ENCODE measurements at regions not wholly inside any gene's neighbourhood (a gene's known extent, or its start where the extent isn't known, plus 50 kb on each side); places are given as distances from the start of the nearest gene placed in this dataset.
"Not testable (repeated sequence)": the region's sequence is repeated elsewhere in the genome, so short reads cannot be mapped to it uniquely, and the experiment has no call there.

- H3K9ac ChIP-seq (ENCODE audit: low read depth, low read length); H3K36me3 ChIP-seq (ENCODE audit: insufficient read depth, low read length); H3K4me1 ChIP-seq (ENCODE audit: insufficient read depth, low read length); H3K9me3 ChIP-seq (ENCODE audit: insufficient read depth, low read depth, low read length); H3K27me3 ChIP-seq (ENCODE audit: insufficient read depth, low read length); H3K27ac ChIP-seq (ENCODE audit: low read depth, low read length); H3K4me3 ChIP-seq (ENCODE audit: low read length): not testable (repeated sequence)
- WGBS = 96% methylated on average over 4 of the region's 5 CpGs
Measured at GRCh38 chr3:176015228-176015627, 1156.1 kb downstream of the NAALADL2 start.

- Histone ChIP-seq H3K9ac (ENCODE audit: low read depth, low read length) (no peak overlapping the region), H3K9me3 (ENCODE audit: insufficient read depth, low read depth, low read length) (no peaks in the 10 kb centered on the region), H3K4me1 (ENCODE audit: insufficient read depth, low read length) (peaks cover 18% of the 10 kb centered on the region), H3K27ac (ENCODE audit: low read depth, low read length) (no peak overlapping the region), H3K4me3 (ENCODE audit: low read length) (no peak overlapping the region), H3K27me3 (ENCODE audit: insufficient read depth, low read length) (no peaks in the 10 kb centered on the region), H3K36me3 (ENCODE audit: insufficient read depth, low read length) (no peaks in the 10 kb centered on the region)
- WGBS = no CpG with 5 or more reads among the region's 1 CpG
Measured at GRCh38 chr3:176009256-176009655, 1150.1 kb downstream of the NAALADL2 start.

GRCh38 chr3:176005564-176005963, 1146.4 kb downstream of the NAALADL2 start:
- Histone ChIP-seq H3K9me3 (ENCODE audit: insufficient read depth, low read depth, low read length) (no peaks in the 10 kb centered on the region), H3K4me3 (ENCODE audit: low read length) (no peak overlapping the region), H3K4me1 (ENCODE audit: insufficient read depth, low read length) (peaks cover 18% of the 10 kb centered on the region), H3K9ac (ENCODE audit: low read depth, low read length) (no peak overlapping the region), H3K27me3 (ENCODE audit: insufficient read depth, low read length) (no peaks in the 10 kb centered on the region), H3K27ac (ENCODE audit: low read depth, low read length) (no peak overlapping the region), H3K36me3 (ENCODE audit: insufficient read depth, low read length) (no peaks in the 10 kb centered on the region)
- whole genome bisulfite sequencing = 92% methylated on average over 1 of the region's 1 CpG

- H3K36me3 ChIP-seq (ENCODE audit: insufficient read depth, low read length) = no peaks in the 10 kb centered on the region
- no peak overlapping the region for H3K27ac ChIP-seq (ENCODE audit: low read depth, low read length)
- 89% methylated on average over 2 of the region's 2 CpGs for WGBS
- H3K9ac ChIP-seq (ENCODE audit: low read depth, low read length) = no peak overlapping the region
- peaks cover 4% of the 10 kb centered on the region; the same call in 1 of the 2 replicates for H3K9me3 ChIP-seq (ENCODE audit: insufficient read depth, low read depth, low read length)
- H3K27me3 ChIP-seq (ENCODE audit: insufficient read depth, low read length) = no peaks in the 10 kb centered on the region
- peaks cover 14% of the 10 kb centered on the region for H3K4me1 ChIP-seq (ENCODE audit: insufficient read depth, low read length)
- H3K4me3 ChIP-seq (ENCODE audit: low read length) = no peak overlapping the region
Measured at GRCh38 chr3:175989161-175989560, 1130.0 kb downstream of the NAALADL2 start.

- no peaks in the 10 kb centered on the region for H3K27me3 ChIP-seq (ENCODE audit: insufficient read depth, low read length)
- no peak overlapping the region for H3K27ac ChIP-seq (ENCODE audit: low read depth, low read length)
- H3K36me3 ChIP-seq (ENCODE audit: insufficient read depth, low read length) = no peaks in the 10 kb centered on the region
- H3K9me3 ChIP-seq (ENCODE audit: insufficient read depth, low read depth, low read length) = peaks cover 4% of the 10 kb centered on the region; the same call in 1 of the 2 replicates
- peaks cover 14% of the 10 kb centered on the region for H3K4me1 ChIP-seq (ENCODE audit: insufficient read depth, low read length)
- no peak overlapping the region for H3K4me3 ChIP-seq (ENCODE audit: low read length)
- H3K9ac ChIP-seq (ENCODE audit: low read depth, low read length) = no peak overlapping the region
- 90% methylated on average over 1 of the region's 1 CpG for WGBS
Measured at GRCh38 chr3:175988401-175988800, 1129.3 kb downstream of the NAALADL2 start.

GRCh38 chr3:175985781-175986180, 1126.6 kb downstream of the NAALADL2 start:
- H3K4me3 ChIP-seq (ENCODE audit: low read length) = no peak overlapping the region
- 25% methylated on average over 1 of the region's 1 CpG for WGBS
- peaks cover 14% of the 10 kb centered on the region for H3K4me1 ChIP-seq (ENCODE audit: insufficient read depth, low read length)
- no peaks in the 10 kb centered on the region for H3K36me3 ChIP-seq (ENCODE audit: insufficient read depth, low read length)
- H3K9ac ChIP-seq (ENCODE audit: low read depth, low read length) = no peak overlapping the region
- H3K27me3 ChIP-seq (ENCODE audit: insufficient read depth, low read length) = no peaks in the 10 kb centered on the region
- peaks cover 4% of the 10 kb centered on the region; the same call in 1 of the 2 replicates for H3K9me3 ChIP-seq (ENCODE audit: insufficient read depth, low read depth, low read length)
- H3K27ac ChIP-seq (ENCODE audit: low read depth, low read length) = no peak overlapping the region

GRCh38 chr3:175983379-175983778, 1124.2 kb downstream of the NAALADL2 start:
- no peak overlapping the region for H3K27ac ChIP-seq (ENCODE audit: low read depth, low read length)
- H3K4me1 ChIP-seq (ENCODE audit: insufficient read depth, low read length) = peaks cover 14% of the 10 kb centered on the region
- H3K9me3 ChIP-seq (ENCODE audit: insufficient read depth, low read depth, low read length) = no peaks in the 10 kb centered on the region; the same call in 1 of the 2 replicates
- no peaks in the 10 kb centered on the region for H3K36me3 ChIP-seq (ENCODE audit: insufficient read depth, low read length)
- no peak overlapping the region for H3K9ac ChIP-seq (ENCODE audit: low read depth, low read length)
- WGBS = 47% methylated on average over 1 of the region's 1 CpG
- H3K27me3 ChIP-seq (ENCODE audit: insufficient read depth, low read length) = no peaks in the 10 kb centered on the region
- H3K4me3 ChIP-seq (ENCODE audit: low read length) = no peak overlapping the region

- H3K9me3 ChIP-seq (ENCODE audit: insufficient read depth, low read depth, low read length) = no peaks in the 10 kb centered on the region
- H3K4me1 ChIP-seq (ENCODE audit: insufficient read depth, low read length) = peaks cover 6% of the 10 kb centered on the region
- no peaks in the 10 kb centered on the region for H3K27me3 ChIP-seq (ENCODE audit: insufficient read depth, low read length)
- H3K9ac ChIP-seq (ENCODE audit: low read depth, low read length) = no peak overlapping the region
- H3K27ac ChIP-seq (ENCODE audit: low read depth, low read length) = no peak overlapping the region
- no peak overlapping the region for H3K4me3 ChIP-seq (ENCODE audit: low read length)
- 94% methylated on average over 1 of the region's 2 CpGs for WGBS
- no peaks in the 10 kb centered on the region for H3K36me3 ChIP-seq (ENCODE audit: insufficient read depth, low read length)
Measured at GRCh38 chr3:175980486-175981090, 1121.5 kb downstream of the NAALADL2 start.

GRCh38 chr3:175977968-175978752, 1119.0 kb downstream of the NAALADL2 start:
- no peaks in the 10 kb centered on the region for H3K9me3 ChIP-seq (ENCODE audit: insufficient read depth, low read depth, low read length)
- no peak overlapping the region for H3K9ac ChIP-seq (ENCODE audit: low read depth, low read length)
- WGBS = 96% methylated on average over 31 of the region's 32 CpGs
- no peak overlapping the region for H3K27ac ChIP-seq (ENCODE audit: low read depth, low read length)
- no peaks in the 10 kb centered on the region for H3K36me3 ChIP-seq (ENCODE audit: insufficient read depth, low read length)
- no peak overlapping the region for H3K4me3 ChIP-seq (ENCODE audit: low read length)
- H3K27me3 ChIP-seq (ENCODE audit: insufficient read depth, low read length) = no peaks in the 10 kb centered on the region
- no peaks in the 10 kb centered on the region for H3K4me1 ChIP-seq (ENCODE audit: insufficient read depth, low read length)

GRCh38 chr3:175969456-175969855, 1110.3 kb downstream of the NAALADL2 start:
- H3K9me3 ChIP-seq (ENCODE audit: insufficient read depth, low read depth, low read length) = peaks cover 7% of the 10 kb centered on the region; the same call in 1 of the 2 replicates
- H3K4me3 ChIP-seq (ENCODE audit: low read length) = no peak overlapping the region
- WGBS = 90% methylated on average over 3 of the region's 3 CpGs
- H3K27ac ChIP-seq (ENCODE audit: low read depth, low read length) = no peak overlapping the region
- H3K4me1 ChIP-seq (ENCODE audit: insufficient read depth, low read length) = no peaks in the 10 kb centered on the region
- no peaks in the 10 kb centered on the region for H3K36me3 ChIP-seq (ENCODE audit: insufficient read depth, low read length)
- H3K9ac ChIP-seq (ENCODE audit: low read depth, low read length) = no peak overlapping the region
- H3K27me3 ChIP-seq (ENCODE audit: insufficient read depth, low read length) = no peaks in the 10 kb centered on the region

GRCh38 chr3:175965036-175965435, 1105.9 kb downstream of the NAALADL2 start:
- Histone ChIP-seq H3K27me3 (ENCODE audit: insufficient read depth, low read length) (no peaks in the 10 kb centered on the region), H3K27ac (ENCODE audit: low read depth, low read length) (no peak overlapping the region), H3K9me3 (ENCODE audit: insufficient read depth, low read depth, low read length) (peaks cover 3% of the 10 kb centered on the region; the same call in 1 of the 2 replicates), H3K36me3 (ENCODE audit: insufficient read depth, low read length) (no peaks in the 10 kb centered on the region), H3K9ac (ENCODE audit: low read depth, low read length) (no peak overlapping the region), H3K4me3 (ENCODE audit: low read length) (no peak overlapping the region), H3K4me1 (ENCODE audit: insufficient read depth, low read length) (no peaks in the 10 kb centered on the region)
- WGBS = no CpG with 5 or more reads among the region's 1 CpG

Measured in HUES64 (cell line).